Kidney tubule cell (primary cell): ENCODE measurements at regions not wholly inside any gene's neighbourhood (a gene's known extent, or its start where the extent isn't known, plus 50 kb on each side); places are given as distances from the start of the nearest gene placed in this dataset.
"Not testable (repeated sequence)": the region's sequence is repeated elsewhere in the genome, so short reads cannot be mapped to it uniquely, and the experiment has no call there.

Source experiments
- DNase-seq: peaks from one replicate; pipeline ENCODE4 v3.0.0-alpha.2; 2018; ENCODE audit warnings: low spot score

DNA sequence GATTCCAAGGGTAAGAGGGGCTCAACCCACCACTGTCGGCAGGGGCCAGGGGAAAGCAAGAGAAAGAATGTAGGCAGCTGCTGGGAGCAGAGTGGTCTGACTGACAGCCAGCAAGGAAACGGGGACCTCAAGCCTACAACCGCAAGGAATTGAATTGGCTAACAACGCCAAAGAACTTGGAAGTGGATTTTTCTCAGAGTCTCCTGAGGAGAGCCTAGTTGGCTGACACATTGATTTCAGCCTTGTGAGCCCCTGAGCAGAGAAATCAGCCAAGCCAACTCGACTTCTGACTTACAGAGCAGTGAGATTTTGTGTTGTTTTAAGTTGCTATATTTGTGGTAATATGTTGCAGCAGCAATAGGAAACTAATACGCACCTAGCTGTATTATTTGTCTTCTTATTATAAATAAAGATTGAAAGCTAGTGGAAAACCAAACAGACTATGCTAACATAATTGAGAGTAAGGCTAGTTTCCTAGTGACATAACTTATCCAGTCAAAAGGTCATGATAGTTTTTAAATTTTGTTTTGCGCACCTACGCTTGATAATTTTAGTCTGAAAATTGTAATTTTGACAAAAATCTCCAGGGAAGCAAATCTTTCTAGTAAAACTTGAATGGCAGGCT lies 145.8 kb upstream of the HCCS start:
- no peak for DNase-seq

DNA sequence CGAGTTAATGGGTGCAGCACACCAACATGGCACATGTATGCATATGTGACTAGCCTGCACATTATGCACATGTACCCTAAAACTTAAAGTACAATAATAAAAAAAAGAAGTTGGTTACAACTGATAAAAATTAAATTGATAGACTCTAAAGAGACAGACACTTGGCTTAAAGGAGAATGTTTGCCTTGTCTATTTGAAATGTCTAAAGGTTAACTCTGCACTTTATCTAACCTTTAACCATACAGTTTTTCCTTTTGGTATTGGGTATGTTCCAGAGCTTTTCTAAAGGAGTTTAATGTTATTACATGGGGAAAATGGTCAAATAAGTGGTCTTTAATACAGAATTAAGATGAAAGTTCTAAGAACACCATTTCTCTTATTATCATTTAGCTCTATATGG lies 145.1 kb upstream of the HCCS start:
- DNase-seq: no peak

DNA sequence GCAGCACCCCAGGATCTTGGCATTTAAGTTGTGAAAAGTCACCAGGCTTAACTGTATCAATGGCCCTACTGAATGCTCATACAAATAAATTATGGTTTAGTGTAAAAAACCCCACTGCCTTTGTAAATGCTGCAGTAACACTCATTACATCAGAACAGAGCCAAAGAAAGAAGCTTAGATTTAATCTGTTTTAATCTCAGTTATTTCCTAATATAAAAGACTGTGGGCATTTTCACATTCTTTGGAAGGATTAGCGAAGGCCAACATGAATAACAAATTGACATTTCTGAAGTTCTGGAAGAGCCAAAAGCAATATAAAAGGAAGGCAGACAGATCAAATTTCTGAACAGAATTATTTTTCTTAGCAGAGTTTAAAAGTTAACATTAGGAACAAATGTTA lies 140.0 kb upstream of the HCCS start:
- no peak for DNase-seq

DNA sequence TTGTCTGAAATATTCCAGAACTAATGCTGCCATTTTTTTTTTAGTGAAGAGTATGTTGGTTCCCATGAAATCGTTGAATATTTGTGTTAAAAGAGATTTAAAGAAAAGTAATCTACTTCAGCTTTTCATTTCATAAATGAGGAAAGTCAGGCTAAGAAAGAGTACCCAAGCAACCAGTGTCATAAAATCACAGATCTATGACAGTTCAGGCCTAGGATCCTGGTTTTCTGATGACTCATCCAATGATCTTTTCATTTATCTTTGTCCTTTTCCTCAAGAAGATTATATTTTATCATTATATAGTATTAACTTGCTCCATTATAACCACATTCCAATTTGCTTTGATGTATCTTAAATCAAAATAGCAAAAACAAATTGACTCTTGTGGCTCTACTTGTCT lies 139.4 kb upstream of the HCCS start:
- DNase-seq: no peak

DNA sequence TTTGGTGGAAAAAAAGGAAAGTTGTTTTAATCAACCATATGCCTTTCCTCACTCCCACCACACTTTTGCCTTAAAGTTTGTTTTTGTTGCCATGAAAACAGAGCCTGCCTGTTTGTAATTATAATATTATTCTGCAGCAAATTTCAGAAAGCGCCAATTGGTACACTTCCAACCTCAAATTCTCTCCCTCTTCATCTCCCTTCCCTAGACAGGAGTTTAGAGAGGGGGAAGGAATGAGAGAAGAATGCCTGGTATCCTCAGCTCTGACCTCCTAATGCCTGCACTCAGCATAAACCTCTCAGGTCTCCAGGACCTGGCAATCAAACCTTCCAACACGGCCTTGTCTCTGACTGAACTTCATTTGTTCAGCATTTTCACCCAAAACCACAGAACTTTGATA lies 138.4 kb upstream of the HCCS start:
- no peak for DNase-seq

DNA sequence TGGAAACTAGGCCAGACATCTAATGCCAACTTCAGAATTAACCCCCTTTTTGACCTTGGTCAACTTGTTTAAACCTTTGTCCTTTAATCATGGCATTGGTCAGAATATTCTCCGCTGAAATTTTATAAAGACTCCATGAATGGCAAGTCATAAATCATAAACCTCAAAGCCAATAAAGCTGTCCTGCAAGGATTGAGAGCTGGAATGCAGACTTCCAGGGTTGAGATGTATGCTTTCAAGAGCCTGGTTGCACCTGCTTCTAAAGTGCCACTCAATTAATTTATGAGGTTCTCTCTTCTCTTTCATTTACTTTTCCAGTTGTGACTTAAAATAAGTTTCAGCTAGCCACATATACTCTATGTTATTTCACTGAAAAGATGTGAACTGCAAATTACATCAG lies 136.2 kb upstream of the HCCS start:
- no peak for DNase-seq

DNA sequence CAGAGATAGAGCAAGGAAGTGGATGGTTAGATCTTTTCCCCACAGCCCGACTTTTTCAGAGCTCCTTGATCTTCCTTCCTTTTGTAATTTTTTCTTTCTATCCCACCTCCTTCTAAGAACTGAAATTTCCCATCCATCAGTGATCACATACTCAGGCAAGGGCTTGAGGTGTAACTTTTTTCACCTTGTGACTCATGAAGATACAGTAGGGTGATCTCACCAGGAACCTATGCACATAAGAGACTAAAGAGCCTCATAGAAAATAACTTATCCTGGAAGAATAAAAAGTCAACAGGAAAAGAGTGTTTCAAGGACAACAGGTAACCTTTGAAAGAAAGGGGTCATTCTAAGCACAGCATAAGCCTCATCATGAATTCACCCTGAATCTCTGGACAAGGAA lies 131.2 kb upstream of the HCCS start:
- DNase-seq: peak; percentile 72

DNA sequence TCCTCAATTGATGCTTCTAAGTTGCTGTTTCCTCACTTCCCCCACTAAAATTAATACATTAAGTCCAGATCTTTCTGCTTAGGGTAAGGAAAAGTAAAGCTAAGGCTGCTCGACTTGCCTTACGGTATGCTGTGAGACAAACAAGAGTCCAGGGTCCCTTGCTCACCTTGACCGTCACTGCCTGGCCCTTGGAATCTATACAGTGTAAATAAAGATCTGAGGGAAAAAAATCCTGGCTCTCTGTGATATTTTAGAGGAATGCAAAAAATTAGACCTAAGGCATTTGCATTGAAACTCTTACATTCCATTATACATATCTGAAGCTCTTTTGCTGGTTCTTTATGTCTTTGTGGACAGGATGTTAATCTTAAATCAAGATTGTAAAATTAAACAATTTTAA lies 129.6 kb upstream of the HCCS start:
- no peak for DNase-seq

DNA sequence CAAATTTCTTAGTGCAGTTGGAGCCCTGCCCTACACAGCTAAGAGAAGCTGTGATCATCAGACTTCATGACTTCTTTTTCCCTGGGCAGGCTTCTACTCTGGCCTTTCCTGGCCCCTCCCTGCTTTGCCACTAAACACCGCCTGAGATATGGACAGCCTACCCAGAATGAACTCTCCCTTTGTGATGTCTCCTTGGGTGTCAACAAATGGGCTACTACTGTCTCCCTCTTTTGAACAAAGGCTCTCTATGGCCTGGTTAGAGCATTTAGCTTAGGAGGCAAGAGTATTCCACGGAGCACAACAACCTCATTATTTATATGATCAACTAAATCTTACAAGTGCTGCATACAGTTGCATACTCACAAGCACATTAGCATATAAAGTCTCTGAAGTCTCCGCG lies 127.6 kb upstream of the HCCS start:
- no peak for DNase-seq

DNA sequence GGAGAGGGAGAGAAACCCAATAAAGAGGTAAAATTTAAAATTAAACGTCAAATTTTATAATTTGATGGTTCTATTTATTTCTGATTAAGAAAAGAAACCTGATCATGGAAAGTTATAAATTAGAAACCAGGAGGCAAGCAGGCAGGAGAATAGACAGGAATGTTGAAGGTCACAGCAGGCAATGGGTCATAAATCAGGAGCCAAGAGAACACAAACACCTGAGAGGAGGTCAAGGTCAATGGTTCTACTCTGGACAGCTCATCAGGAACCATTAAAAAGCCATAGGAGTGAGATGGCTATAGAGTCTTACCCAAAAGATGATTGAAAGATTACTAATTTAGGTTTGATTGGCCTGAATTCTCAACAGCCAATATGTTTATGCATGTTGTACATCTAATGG lies 126.9 kb upstream of the HCCS start:
- no peak for DNase-seq

DNA sequence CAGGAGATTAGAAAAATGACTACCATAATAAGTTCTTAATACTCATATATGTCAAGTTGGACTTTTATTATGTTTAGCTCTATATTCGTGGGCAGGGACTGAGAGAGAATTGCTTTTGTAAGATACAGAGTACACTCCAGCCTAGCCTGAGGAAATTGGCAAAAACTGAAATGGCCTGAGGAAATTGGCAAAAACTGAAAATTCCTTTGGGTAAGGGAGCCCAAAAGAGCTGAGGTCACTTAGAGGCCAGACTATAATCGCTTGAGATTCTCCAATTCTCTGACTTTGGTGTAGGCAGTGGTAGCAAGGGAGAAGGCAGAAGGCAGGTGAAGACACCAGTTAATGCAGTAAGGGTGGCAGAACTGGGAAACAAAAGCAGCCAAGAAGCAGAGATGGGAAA lies 124.5 kb upstream of the HCCS start:
- no peak for DNase-seq

DNA sequence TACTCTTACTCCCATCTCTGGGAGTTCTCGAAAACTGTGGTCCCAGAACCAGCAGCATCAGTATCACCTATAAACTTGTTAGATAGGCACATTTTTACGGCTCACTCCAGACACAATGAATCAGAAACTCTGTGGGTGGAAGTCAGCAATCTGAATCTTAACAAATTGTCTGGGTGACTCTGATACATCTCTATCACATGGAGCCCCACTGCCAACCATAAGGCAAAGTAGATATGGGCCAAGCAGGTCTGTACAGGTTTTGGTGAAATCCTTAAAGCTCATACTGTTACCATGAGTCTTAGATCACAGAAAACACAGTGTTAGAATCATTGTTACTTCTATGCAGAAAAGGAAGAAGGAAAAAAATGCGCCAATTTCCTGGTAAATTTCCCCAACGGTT lies 122.5 kb upstream of the HCCS start:
- no peak for DNase-seq

DNA sequence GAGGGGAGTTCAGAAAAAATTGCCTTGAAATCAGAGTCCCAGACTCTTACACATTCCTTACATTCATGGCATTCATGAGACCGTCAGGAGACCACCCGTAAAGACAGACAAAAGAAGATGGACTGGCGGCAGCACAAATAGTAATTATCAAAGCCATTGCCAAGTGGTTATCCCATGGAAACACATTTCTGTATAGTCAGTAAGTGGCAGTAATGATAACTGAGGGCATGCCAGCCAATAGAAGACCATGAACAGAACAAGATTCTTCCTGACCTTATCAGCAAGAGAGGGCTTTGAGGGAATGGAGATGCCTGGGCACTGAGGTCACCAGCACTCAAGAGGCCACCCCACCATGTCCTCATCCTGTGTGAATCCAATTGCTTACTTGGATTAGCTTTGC lies 121.7 kb upstream of the HCCS start:
- DNase-seq: peak; percentile 31

DNA sequence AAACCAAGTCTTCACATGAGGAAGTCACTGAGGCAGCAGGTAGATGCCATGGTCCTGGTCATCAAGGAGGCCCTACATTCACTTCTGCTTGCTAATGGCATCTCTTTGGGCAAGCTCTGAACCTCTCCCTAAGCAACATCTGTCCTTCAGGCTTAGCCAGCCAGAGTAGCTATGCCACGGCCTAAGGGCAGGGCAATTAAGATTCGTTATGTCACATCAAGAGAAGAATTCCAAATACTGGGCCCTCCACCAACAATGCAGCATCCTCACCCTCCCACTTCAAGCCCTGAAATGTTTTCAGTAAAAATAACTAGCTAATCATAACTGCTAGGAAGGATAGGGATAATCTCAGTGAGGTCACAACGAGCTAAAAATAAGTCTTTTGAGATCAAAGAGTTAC lies 120.7 kb upstream of the HCCS start:
- DNase-seq: no peak

DNA sequence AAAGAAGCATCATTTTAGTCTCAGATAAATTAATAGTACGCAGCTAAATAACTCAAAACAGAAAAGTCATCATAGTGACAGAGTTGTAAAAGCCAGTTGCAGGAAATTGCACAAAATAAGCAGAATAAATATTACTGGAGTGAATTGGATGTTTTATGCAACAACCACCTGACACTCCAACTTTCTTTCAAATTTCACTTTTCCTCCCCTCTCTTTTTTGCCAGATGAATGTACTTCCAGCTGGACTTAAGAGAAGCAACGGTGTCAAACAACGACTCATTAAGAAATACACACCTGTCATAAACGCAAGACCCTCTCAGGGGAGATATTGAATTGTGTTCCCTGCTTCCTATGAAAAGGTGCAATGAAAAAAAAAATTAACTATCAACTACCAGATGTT lies 120.2 kb upstream of the HCCS start:
- no peak for DNase-seq

DNA sequence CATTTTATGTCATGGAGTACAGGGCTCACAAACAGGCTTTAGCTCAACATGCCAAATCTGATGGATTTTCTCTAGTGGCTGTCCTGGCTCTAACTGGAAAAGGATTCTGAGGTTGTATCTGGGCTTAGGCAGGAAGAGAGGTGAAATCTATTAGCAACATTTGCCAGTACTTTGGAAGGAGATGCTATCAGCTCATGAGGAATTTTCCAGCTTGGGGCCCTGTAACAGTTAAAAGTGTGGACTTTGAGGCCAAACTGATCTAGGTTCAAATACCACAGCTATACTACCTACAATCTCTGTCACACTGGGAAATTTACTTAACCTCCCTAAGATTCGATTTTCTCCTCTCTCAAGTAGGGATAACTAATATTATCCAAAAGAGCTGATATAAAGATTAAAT lies 119.0 kb upstream of the HCCS start:
- DNase-seq: no peak

DNA sequence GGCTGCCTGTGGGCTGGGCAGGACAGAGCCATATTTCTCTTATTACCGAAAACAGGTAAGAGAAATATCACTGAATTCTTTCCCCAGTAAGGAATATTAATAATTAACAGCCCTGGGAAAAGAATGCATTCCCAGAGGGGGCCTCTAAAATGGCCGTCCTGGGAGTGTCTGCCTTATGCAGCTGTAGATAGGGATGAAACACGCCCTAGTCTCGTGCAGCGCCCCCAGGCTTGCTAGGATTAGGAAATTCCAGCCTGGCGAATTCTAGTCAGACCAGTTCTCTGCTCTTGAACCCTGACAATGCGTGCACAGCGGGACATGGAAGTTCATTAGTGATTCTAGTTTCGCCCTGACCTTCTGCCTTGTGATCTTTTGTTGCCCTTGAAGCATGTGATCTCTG lies 104.1 kb upstream of the HCCS start:
- not testable (repeated sequence) for DNase-seq

DNA sequence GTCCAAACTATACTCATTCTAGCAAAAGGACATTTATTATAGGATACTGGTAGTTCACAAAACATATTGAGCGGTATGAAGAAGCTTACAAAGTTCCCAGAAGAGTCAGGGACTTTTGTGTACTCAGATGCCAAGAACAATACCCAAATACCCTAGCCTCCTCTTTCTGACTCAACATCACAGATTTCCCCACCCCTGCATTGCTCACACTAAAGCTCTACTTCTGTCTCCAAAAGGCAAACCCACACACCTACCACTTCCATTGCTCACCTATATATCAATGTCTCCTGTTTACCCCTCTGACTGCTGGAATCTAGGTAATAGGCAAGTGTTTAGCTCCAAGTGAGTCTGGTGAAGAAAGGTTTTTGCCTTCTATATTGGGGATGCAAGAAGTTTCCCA lies 100.7 kb upstream of the HCCS start:
- DNase-seq: no peak

DNA sequence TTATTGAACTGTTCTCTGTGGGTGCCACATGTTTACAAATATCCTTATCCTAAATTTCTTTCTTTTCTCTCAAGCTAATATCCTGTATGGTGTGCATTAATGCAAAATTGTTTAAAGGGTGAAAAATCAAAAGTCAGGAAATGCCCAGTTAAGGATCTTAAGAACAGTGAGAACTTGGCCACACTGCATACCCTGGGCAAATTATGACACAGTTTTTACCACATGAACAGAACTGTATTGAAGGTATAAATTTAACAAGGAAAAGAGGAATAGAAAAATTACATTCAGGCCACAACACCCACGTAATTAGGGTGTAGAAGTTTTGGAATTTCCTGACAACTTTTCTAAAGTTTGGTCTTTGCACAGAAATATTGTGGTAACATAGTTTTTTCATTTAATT lies 94.4 kb upstream of the HCCS start:
- no peak for DNase-seq

DNA sequence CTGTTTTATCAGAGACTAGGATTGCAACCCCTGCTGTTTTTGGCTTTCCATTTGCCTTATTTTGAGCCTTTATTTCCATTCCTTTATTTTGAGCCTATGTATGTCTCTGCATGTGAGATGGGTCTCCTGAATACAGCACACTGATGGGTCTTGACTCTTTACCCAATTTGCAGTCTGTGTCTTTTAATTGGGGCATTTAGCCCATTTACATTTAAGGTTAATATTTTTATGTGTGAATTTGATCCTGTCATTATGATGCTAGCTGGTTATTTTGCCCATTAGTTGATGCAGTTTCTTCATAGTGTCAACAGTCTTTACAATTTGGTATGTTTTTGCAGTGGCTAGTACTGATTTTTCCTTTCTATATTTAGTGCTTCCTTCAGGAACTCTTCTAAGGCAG lies 88.5 kb upstream of the HCCS start:
- DNase-seq: not testable (repeated sequence)

DNA sequence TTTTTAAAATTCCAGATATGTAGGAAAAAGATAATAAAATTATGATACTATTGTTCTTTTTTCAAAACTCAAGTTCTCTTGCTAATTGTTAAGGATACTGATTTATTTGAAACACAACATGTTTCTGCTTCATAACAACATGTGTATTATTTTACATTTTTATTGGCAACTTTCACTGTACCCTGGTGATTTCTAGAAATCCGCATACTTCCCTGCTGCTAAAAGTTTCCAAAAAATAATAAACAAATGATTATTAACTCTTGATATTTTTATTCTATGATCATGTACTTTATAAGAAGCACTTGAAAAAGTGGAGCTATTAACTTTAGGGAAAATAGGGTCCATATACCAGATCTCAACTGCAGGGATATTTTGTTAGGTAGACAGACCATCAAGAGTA lies 71.2 kb upstream of the HCCS start:
- no peak for DNase-seq

DNA sequence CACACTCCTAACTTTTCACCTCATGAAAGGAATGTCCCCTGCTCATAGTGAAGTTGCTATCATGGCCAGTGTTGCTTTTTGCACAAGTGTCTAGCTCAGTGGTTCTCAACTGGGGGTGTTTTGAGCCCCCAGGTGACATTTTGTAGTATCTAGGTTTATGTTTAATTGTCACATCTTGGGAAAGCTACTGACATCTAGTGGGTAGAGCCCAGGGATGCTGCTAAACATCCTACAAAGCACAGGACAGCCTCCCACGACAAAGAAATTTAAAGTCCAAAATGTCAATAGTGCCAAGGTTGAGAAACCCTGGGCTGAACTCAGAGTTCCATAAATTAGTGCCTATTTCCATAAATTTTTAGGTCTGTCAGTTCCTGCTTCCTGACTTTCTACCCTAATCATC lies 70.7 kb upstream of the HCCS start:
- no peak for DNase-seq

DNA sequence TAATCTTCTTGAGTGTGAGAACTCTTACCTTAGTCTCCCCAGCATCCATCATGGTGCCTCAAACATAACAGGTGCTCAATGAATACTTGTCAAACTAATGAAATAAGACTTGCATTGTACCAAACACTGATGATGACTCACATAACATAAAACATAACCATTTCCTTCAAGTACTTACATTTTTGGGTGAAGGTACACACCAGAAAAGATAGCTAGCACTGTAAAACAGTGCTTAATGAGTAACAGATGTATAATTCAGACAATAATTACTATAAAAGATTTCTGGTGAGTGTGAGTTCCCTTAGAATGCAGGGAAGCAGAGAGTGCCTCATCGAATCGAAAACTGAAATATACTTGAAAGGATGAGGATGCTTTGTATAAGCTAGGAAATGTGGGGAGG lies 70.1 kb upstream of the HCCS start:
- no peak for DNase-seq

DNA sequence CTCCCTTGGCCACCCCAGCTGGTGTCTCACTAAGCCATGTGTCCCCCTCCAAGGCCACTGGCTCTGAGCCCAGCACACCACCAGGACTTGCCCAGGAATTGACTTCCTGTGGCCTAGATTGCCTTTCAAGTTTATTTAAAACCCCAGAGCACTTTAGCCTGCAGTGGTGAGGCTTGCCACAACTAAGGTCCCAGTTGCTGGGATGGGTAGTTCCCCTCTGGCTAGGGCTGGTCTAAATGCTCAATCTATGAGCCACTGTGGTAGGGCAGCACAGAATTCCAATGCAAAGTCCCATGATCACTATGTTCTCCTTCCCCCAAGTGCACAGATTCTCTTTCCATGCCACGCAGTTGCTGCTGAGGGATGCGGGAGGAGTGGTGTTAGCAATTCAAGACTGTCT lies 61.1 kb upstream of the HCCS start:
- no peak for DNase-seq

DNA sequence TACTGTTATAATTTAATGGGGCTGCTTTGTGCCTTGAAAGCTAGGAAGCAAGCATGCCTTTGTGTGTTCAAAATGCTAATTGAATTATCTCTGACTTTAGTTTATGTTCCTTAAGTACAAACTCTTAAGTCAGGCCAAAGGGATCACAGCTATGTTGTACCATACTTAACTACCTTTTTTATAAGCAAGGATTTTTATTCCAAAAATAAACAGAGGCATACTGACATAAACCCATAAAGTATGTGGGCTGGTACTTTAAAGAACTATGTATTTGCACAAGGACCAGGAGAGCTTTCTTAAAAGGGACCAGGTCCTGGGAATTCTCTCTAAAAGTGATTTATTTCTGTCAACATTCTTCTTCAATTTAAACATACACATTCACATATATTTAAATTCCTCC lies 57.8 kb upstream of the HCCS start:
- no peak for DNase-seq
